ENCODE measurements at regions not wholly inside any gene's neighbourhood (a gene's known extent, or its start where the extent isn't known, plus 50 kb on each side); places are given as distances from the start of the nearest gene placed in this dataset.

GRCh38 chr13:109913186-109913585, 126.8 kb upstream of the IRS2 start:
- H3K4me1 ChIP-seq (ENCODE audit: control insufficient read depth, insufficient read depth, low read length), result no peaks in the 10 kb centered on the region
- peaks cover 7% of the 10 kb centered on the region for H3K9me3 Mint-ChIP-seq
- no peak overlapping the region for H3K9ac ChIP-seq (ENCODE audit: extremely low read depth, low read length, poor library complexity, severe bottlenecking)
- no peak overlapping the region for H3K27ac Mint-ChIP-seq
- H3K27me3 Mint-ChIP-seq (ENCODE audit: insufficient read depth), result no peaks in the 10 kb centered on the region
- TF ChIP-seq CTCF (conservative IDR thresholded peaks at IDR 0.05), result no peak
- H3K4me1 Mint-ChIP-seq, result no peaks in the 10 kb centered on the region
- no peaks in the 10 kb centered on the region for H3K9me3 ChIP-seq (ENCODE audit: control insufficient read depth, low read length)
- H3K36me3 ChIP-seq (ENCODE audit: control insufficient read depth, insufficient read depth, low read length), result no peaks in the 10 kb centered on the region
- H3K4me3 Mint-ChIP-seq, result no peak overlapping the region
- DNase-seq, result no peak
- no peak overlapping the region for H3K27ac ChIP-seq (ENCODE audit: low read depth, low read length)
- WGBS, 2 experiments (ENCODE audit: insufficient coverage in 1 of 2, insufficient read length in 1 of 2), result 81 to 100% methylated on average over 1 of the region's 1 CpG
- no peak overlapping the region for H3K4me3 ChIP-seq (ENCODE audit: low read length)
- no peaks in the 10 kb centered on the region for H3K36me3 Mint-ChIP-seq (ENCODE audit: low read depth)
- H3K27me3 ChIP-seq (ENCODE audit: control insufficient read depth, insufficient read depth, low read length, poor library complexity, severe bottlenecking), result no peaks in the 10 kb centered on the region

- Mint-ChIP-seq H3K36me3 (ENCODE audit: low read depth) (no peaks in the 10 kb centered on the region), H3K27me3 (ENCODE audit: insufficient read depth) (no peaks in the 10 kb centered on the region), H3K27ac (no peak overlapping the region), H3K9me3 (peaks cover 9% of the 10 kb centered on the region), H3K4me3 (no peak overlapping the region), H3K4me1 (no peaks in the 10 kb centered on the region)
- Histone ChIP-seq H3K9me3 (ENCODE audit: control insufficient read depth, low read length) (no peaks in the 10 kb centered on the region), H3K27me3 (ENCODE audit: control insufficient read depth, insufficient read depth, low read length, poor library complexity, severe bottlenecking) (no peaks in the 10 kb centered on the region), H3K36me3 (ENCODE audit: control insufficient read depth, insufficient read depth, low read length) (no peaks in the 10 kb centered on the region), H3K9ac (ENCODE audit: extremely low read depth, low read length, poor library complexity, severe bottlenecking) (no peak overlapping the region), H3K27ac (ENCODE audit: low read depth, low read length) (no peak overlapping the region), H3K4me1 (ENCODE audit: control insufficient read depth, insufficient read depth, low read length) (no peaks in the 10 kb centered on the region), H3K4me3 (ENCODE audit: low read length) (no peak overlapping the region)
- no peak for DNase-seq
- TF ChIP-seq CTCF (conservative IDR thresholded peaks at IDR 0.05), result no peak
- WGBS, 2 experiments (ENCODE audit: insufficient coverage in 1 of 2, insufficient read length in 1 of 2), result 84 to 93% methylated on average over 5 of the region's 5 CpGs
Measured at GRCh38 chr13:109910194-109910593, 123.8 kb upstream of the IRS2 start.

GRCh38 chr13:109906976-109907375, 120.6 kb upstream of the IRS2 start:
- H3K27me3 ChIP-seq (ENCODE audit: control insufficient read depth, insufficient read depth, low read length, poor library complexity, severe bottlenecking), result no peaks in the 10 kb centered on the region
- H3K27ac Mint-ChIP-seq, result no peak overlapping the region
- peaks cover 9% of the 10 kb centered on the region for H3K9me3 Mint-ChIP-seq
- no peak for TF ChIP-seq CTCF (conservative IDR thresholded peaks at IDR 0.05)
- H3K4me1 Mint-ChIP-seq, result no peaks in the 10 kb centered on the region
- no peaks in the 10 kb centered on the region for H3K36me3 Mint-ChIP-seq (ENCODE audit: low read depth)
- no peaks in the 10 kb centered on the region for H3K27me3 Mint-ChIP-seq (ENCODE audit: insufficient read depth)
- no peak overlapping the region for H3K4me3 ChIP-seq (ENCODE audit: low read length)
- 91 to 100% methylated on average over 3 of the region's 3 CpGs for WGBS, 2 experiments (ENCODE audit: insufficient coverage in 1 of 2, insufficient read length in 1 of 2)
- no peak for DNase-seq
- no peaks in the 10 kb centered on the region for H3K36me3 ChIP-seq (ENCODE audit: control insufficient read depth, insufficient read depth, low read length)
- no peaks in the 10 kb centered on the region for H3K9me3 ChIP-seq (ENCODE audit: control insufficient read depth, low read length)
- no peaks in the 10 kb centered on the region for H3K4me1 ChIP-seq (ENCODE audit: control insufficient read depth, insufficient read depth, low read length)
- no peak overlapping the region for H3K4me3 Mint-ChIP-seq
- H3K9ac ChIP-seq (ENCODE audit: extremely low read depth, low read length, poor library complexity, severe bottlenecking), result no peak overlapping the region
- H3K27ac ChIP-seq (ENCODE audit: low read depth, low read length), result no peak overlapping the region
